Head of caudate nucleus (tissue), 42 donors: ENCODE measurements at regions not wholly inside any gene's neighbourhood (a gene's known extent, or its start where the extent isn't known, plus 50 kb on each side); places are given as distances from the start of the nearest gene placed in this dataset.

Source experiments
- DNase-seq, 42 donors: peaks; one replicate each; pipeline versions ENCODE4 v3.0.0 to v3.0.0-alpha.2; 2020 to 2021; ENCODE audit warnings: mixed read lengths in 7 of 42
- intact Hi-C: fragments of 100-400 bp; cut with DNase I; formaldehyde crosslinking; loops from one replicate; pipeline ENCODE4 v1.15.0; 2022

GRCh38 chr6:66926060-66926459, 1219.0 kb upstream of the EYS start:
- intact Hi-C loops: no loop called here
- DNase-seq: no peak

GRCh38 chr6:66913657-66914056, 1206.6 kb upstream of the EYS start:
- no peak for DNase-seq
- intact Hi-C loops: no loop called here

- no peak for DNase-seq
- intact Hi-C loops: no loop called here
These were observed 1195.4 kb upstream of the EYS start for GRCh38 chr6:66902457-66902856.

- DNase-seq: no peak
- intact Hi-C loops: no loop called here
These were observed 1193.4 kb upstream of the EYS start for GRCh38 chr6:66900133-66901083.

- intact Hi-C loops: no loop called here
- DNase-seq: no peak
These were observed 1190.5 kb upstream of the EYS start for GRCh38 chr6:66897576-66897975.

- intact Hi-C loops: no loop called here
- no peak for DNase-seq
These were observed 1189.4 kb upstream of the EYS start for GRCh38 chr6:66896415-66896814.

- DNase-seq: no peak
- intact Hi-C loops: no loop called here
These were observed 1176.4 kb upstream of the EYS start for GRCh38 chr6:66883453-66883852.

GRCh38 chr6:66866801-66867200, 1159.8 kb upstream of the EYS start:
- DNase-seq: no peak
- intact Hi-C loops: no loop called here

GRCh38 chr6:66865771-66866170, 1158.7 kb upstream of the EYS start:
- intact Hi-C loops: no loop called here
- DNase-seq: no peak

GRCh38 chr6:66861007-66861541, 1154.0 kb upstream of the EYS start:
- no peak for DNase-seq
- intact Hi-C loops: no loop called here

GRCh38 chr6:66860328-66860727, 1153.3 kb upstream of the EYS start:
- DNase-seq: no peak
- intact Hi-C loops: no loop called here

- DNase-seq: no peak
- intact Hi-C loops: no loop called here
These were observed 1151.2 kb upstream of the EYS start for GRCh38 chr6:66858196-66858595.

- DNase-seq: no peak
- intact Hi-C loops: no loop called here
These were observed 1147.0 kb upstream of the EYS start for GRCh38 chr6:66854014-66854413.

GRCh38 chr6:66851930-66852329, 1144.9 kb upstream of the EYS start:
- intact Hi-C loops: no loop called here
- no peak for DNase-seq

- DNase-seq: no peak
- intact Hi-C loops: no loop called here
These were observed 1142.8 kb upstream of the EYS start for GRCh38 chr6:66849843-66850242.

- DNase-seq: no peak
- intact Hi-C loops: no loop called here
These were observed 1141.4 kb upstream of the EYS start for GRCh38 chr6:66848244-66848953.

GRCh38 chr6:66838764-66839163, 1131.7 kb upstream of the EYS start:
- intact Hi-C loops: no loop called here
- no peak for DNase-seq

- DNase-seq: no peak
- intact Hi-C loops: no loop called here
These were observed 1118.5 kb upstream of the EYS start for GRCh38 chr6:66825539-66825938.

- intact Hi-C loops: no loop called here
- DNase-seq: no peak
These were observed 1107.1 kb upstream of the EYS start for GRCh38 chr6:66814156-66814555.

GRCh38 chr6:66808771-66809170, 1101.7 kb upstream of the EYS start:
- no peak for DNase-seq
- intact Hi-C loops: no loop called here
